HG02943 (cell line): ENCODE measurements at regions not wholly inside any gene's neighbourhood (a gene's known extent, or its start where the extent isn't known, plus 50 kb on each side); places are given as distances from the start of the nearest gene placed in this dataset.
"Not testable (repeated sequence)": the region's sequence is repeated elsewhere in the genome, so short reads cannot be mapped to it uniquely, and the experiment has no call there.

Source experiments
- ATAC-seq: cut with Tn5 transposase; IDR thresholded peaks from one replicate; pipeline ENCODE4 v1.9.1; 2021; ENCODE audit warnings: mild to moderate bottlenecking, low read depth, moderate library complexity; ENCODE audit not compliant: unreplicated experiment

GRCh38 chr5:21485458-21486000 lies 1367.6 kb downstream of the CDH12 start:
- ATAC-seq: not testable (repeated sequence)

GRCh38 chr5:21484498-21484889 lies 1368.7 kb downstream of the CDH12 start:
- not testable (repeated sequence) for ATAC-seq

- ATAC-seq: not testable (repeated sequence)
Measured at GRCh38 chr5:21483790-21484497, 1369.2 kb downstream of the CDH12 start.

- ATAC-seq: not testable (repeated sequence)
Measured at GRCh38 chr5:21482983-21483650, 1370.0 kb downstream of the CDH12 start.

- not testable (repeated sequence) for ATAC-seq
Measured at GRCh38 chr5:21482522-21482921, 1370.6 kb downstream of the CDH12 start.

GRCh38 chr5:21481320-21482270 lies 1371.5 kb downstream of the CDH12 start:
- ATAC-seq: not testable (repeated sequence)

GRCh38 chr5:21480054-21480453 lies 1373.1 kb downstream of the CDH12 start:
- ATAC-seq: not testable (repeated sequence)

- not testable (repeated sequence) for ATAC-seq
Measured at GRCh38 chr5:21473981-21474380, 1379.2 kb downstream of the CDH12 start.

- not testable (repeated sequence) for ATAC-seq
Measured at GRCh38 chr5:21473436-21473835, 1379.7 kb downstream of the CDH12 start.

- ATAC-seq: not testable (repeated sequence)
Measured at GRCh38 chr5:21471691-21472090, 1381.5 kb downstream of the CDH12 start.

- ATAC-seq: not testable (repeated sequence)
Measured at GRCh38 chr5:21469523-21470101, 1383.5 kb downstream of the CDH12 start.

- ATAC-seq: not testable (repeated sequence)
Measured at GRCh38 chr5:21467544-21467943, 1385.6 kb downstream of the CDH12 start.

GRCh38 chr5:21459744-21460073 lies 1393.4 kb downstream of the CDH12 start:
- not testable (repeated sequence) for ATAC-seq

GRCh38 chr5:21452449-21452848 lies 1400.7 kb downstream of the CDH12 start:
- no peak for ATAC-seq

- ATAC-seq: no peak
Measured at GRCh38 chr5:21432646-21433045, 1420.5 kb downstream of the CDH12 start.

- no peak for ATAC-seq
Measured at GRCh38 chr5:21424907-21425306, 1428.2 kb downstream of the CDH12 start.

GRCh38 chr5:21419383-21419782 lies 1431.4 kb upstream of the CDH18 start:
- ATAC-seq: no peak

GRCh38 chr5:21402089-21402488 lies 1414.1 kb upstream of the CDH18 start:
- not testable (repeated sequence) for ATAC-seq

- no peak for ATAC-seq
Measured at GRCh38 chr5:21398511-21398910, 1410.5 kb upstream of the CDH18 start.

GRCh38 chr5:21397693-21398092 lies 1409.7 kb upstream of the CDH18 start:
- ATAC-seq: no peak
